Neural progenitor cell (in vitro differentiated cells): ENCODE measurements at regions not wholly inside any gene's neighbourhood (a gene's known extent, or its start where the extent isn't known, plus 50 kb on each side); places are given as distances from the start of the nearest gene placed in this dataset.

ENCODE experiments used
- DNase-seq: peaks from one replicate; pipeline ENCODE4 v3.0.0-alpha.2; 2016; ENCODE audit warnings: low spot score
- H2AFZ ChIP-seq: fragments of 200-600 bp; sonication (generic); replicated peaks from 2 replicates; pipeline ENCODE4 v1.6.1; 2016; ENCODE audit warnings: antibody characterized with exemption
- H3F3A ChIP-seq: fragments of 200-600 bp; sonication (generic); 2 replicates; pipeline ENCODE4 v1.6.1; 2016; ENCODE audit warnings: antibody characterized with exemption, low read depth
- H3K27ac ChIP-seq: fragments of 200-600 bp; sonication (generic); 2 replicates; pipeline ENCODE4 v1.5.1; 2016; ENCODE audit warnings: mild to moderate bottlenecking
- H3K27me3 ChIP-seq: fragments of 200-600 bp; sonication (generic); 2 replicates; pipeline ENCODE4 v1.6.1; 2016; ENCODE audit warnings: mild to moderate bottlenecking, moderate library complexity
- H3K36me3 ChIP-seq: fragments of 200-600 bp; sonication (generic); 2 replicates; pipeline ENCODE4 v1.5.1; 2016
- H3K4me1 ChIP-seq: fragments of 200-600 bp; sonication (generic); 2 replicates; pipeline ENCODE4 v1.6.1; 2016; ENCODE audit warnings: mixed run types
- H3K4me2 ChIP-seq: fragments of 200-600 bp; sonication (generic); 2 replicates; pipeline ENCODE4 v1.6.1; 2016
- H3K4me3 ChIP-seq: fragments of 200-600 bp; sonication (generic); 2 replicates; pipeline ENCODE4 v1.5.1; 2016
- H3K79me2 ChIP-seq: fragments of 200-600 bp; sonication (generic); 2 replicates; pipeline ENCODE4 v1.6.1; 2016; ENCODE audit warnings: low read depth
- H3K9ac ChIP-seq: fragments of 200-600 bp; sonication (generic); 2 replicates; pipeline ENCODE4 v1.6.1; 2016
- H3K9me3 ChIP-seq: fragments of 200-600 bp; sonication (generic); 2 replicates; pipeline ENCODE4 v1.5.1; 2016; ENCODE audit warnings: low read depth
- H4K20me1 ChIP-seq: fragments of 200-600 bp; sonication (generic); 2 replicates; pipeline ENCODE4 v1.6.1; 2016; ENCODE audit warnings: low read depth
- H3K27ac Mint-ChIP-seq: 3 replicates; pipeline ENCODE4 v1.8.0; 2021; ENCODE audit warnings: mixed read lengths
- H3K27me3 Mint-ChIP-seq: 2 replicates; pipeline ENCODE4 v1.8.0; 2022; ENCODE audit warnings: low read depth, mild to moderate bottlenecking, inconsistent platforms, moderate library complexity, mixed read lengths; ENCODE audit not compliant: insufficient read depth
- H3K36me3 Mint-ChIP-seq: 3 replicates; pipeline ENCODE4 v1.8.0; 2021; ENCODE audit warnings: mixed read lengths
- H3K4me1 Mint-ChIP-seq: 3 replicates; pipeline ENCODE4 v1.8.0; 2021; ENCODE audit warnings: mixed read lengths
- H3K4me3 Mint-ChIP-seq: 3 replicates; pipeline ENCODE4 v1.8.0; 2021; ENCODE audit warnings: mild to moderate bottlenecking, moderate library complexity, mixed read lengths
- H3K9me3 Mint-ChIP-seq: 3 replicates; pipeline ENCODE4 v1.8.0; 2020; ENCODE audit warnings: mixed read lengths
- CTCF ChIP-seq: fragments of 200-600 bp; sonication (generic); IDR thresholded peaks from 2 replicates; pipeline ENCODE4 v1.5.1; 2017; ENCODE audit warnings: antibody characterized with exemption, mild to moderate bottlenecking
- EZH2 ChIP-seq: fragments of 200-600 bp; sonication (generic); IDR thresholded peaks from 2 replicates; pipeline ENCODE4 v1.6.1; 2017; ENCODE audit warnings: antibody characterized with exemption, mild to moderate bottlenecking, moderate library complexity
- EZH2phosphoT487 ChIP-seq: fragments of 200-600 bp; sonication (generic); IDR thresholded peaks from 2 replicates; pipeline ENCODE4 v1.6.1; 2017; ENCODE audit warnings: antibody characterized with exemption

- Histone ChIP-seq H3K9me3 (no peaks in the 10 kb centered on the region), H3K36me3 (no peaks in the 10 kb centered on the region), H3K4me1 (no peaks in the 10 kb centered on the region), H2AFZ (no peak overlapping the region), H3K79me2 (no peaks in the 10 kb centered on the region), H3K4me2 (no peak overlapping the region), H3K4me3 (no peak overlapping the region), H3K27ac (no peak overlapping the region), H3K27me3 (no peaks in the 10 kb centered on the region), H3F3A (no peaks in the 10 kb centered on the region), H3K9ac (no peak overlapping the region), H4K20me1 (no peaks in the 10 kb centered on the region)
- no peaks in the 10 kb centered on the region for H3K9me3 Mint-ChIP-seq
- H3K4me3 Mint-ChIP-seq: no peak overlapping the region
- no peaks in the 10 kb centered on the region for H3K36me3 Mint-ChIP-seq
- DNase-seq: no peak
- H3K27me3 Mint-ChIP-seq: peaks cover 3% of the 10 kb centered on the region
- H3K4me1 Mint-ChIP-seq: no peaks in the 10 kb centered on the region
- H3K27ac Mint-ChIP-seq: no peak overlapping the region
- no peak for TF ChIP-seq EZH2
- TF ChIP-seq CTCF: no peak
- no peak for TF ChIP-seq EZH2phosphoT487
These were observed 88.2 kb upstream of the LMCD1 start for GRCh38 chr3:8413337-8413926.

GRCh38 chr3:8416965-8417364 lies 84.7 kb upstream of the LMCD1 start:
- H4K20me1 ChIP-seq: no peaks in the 10 kb centered on the region

GRCh38 chr3:8420612-8421011 lies 81.0 kb upstream of the LMCD1 start:
- no peaks in the 10 kb centered on the region for H3K36me3 ChIP-seq
- no peak overlapping the region for H3K4me2 ChIP-seq
- no peak overlapping the region for H3K9ac ChIP-seq
- TF ChIP-seq EZH2phosphoT487: no peak
- TF ChIP-seq EZH2: no peak
- TF ChIP-seq CTCF: no peak
- Mint-ChIP-seq H3K9me3 (peaks cover 3% of the 10 kb centered on the region), H3K27ac (no peak overlapping the region), H3K27me3 (peaks cover 8% of the 10 kb centered on the region), H3K4me3 (no peak overlapping the region), H3K36me3 (no peaks in the 10 kb centered on the region), H3K4me1 (no peaks in the 10 kb centered on the region)
- H3K4me3 ChIP-seq: no peak overlapping the region
- no peaks in the 10 kb centered on the region for H3K4me1 ChIP-seq
- no peaks in the 10 kb centered on the region for H3K79me2 ChIP-seq
- no peaks in the 10 kb centered on the region for H3K9me3 ChIP-seq
- no peak overlapping the region for H2AFZ ChIP-seq
- H3F3A ChIP-seq: no peaks in the 10 kb centered on the region
- DNase-seq: no peak
- H4K20me1 ChIP-seq: no peaks in the 10 kb centered on the region
- no peak overlapping the region for H3K27ac ChIP-seq
- H3K27me3 ChIP-seq: no peaks in the 10 kb centered on the region

More at GRCh38 chr3:8416965-8417364, 84.7 kb upstream of the LMCD1 start:
- H3K9me3 Mint-ChIP-seq: no peaks in the 10 kb centered on the region
- no peak overlapping the region for H3K4me3 Mint-ChIP-seq
- DNase-seq: no peak
- Histone ChIP-seq H3K36me3 (no peaks in the 10 kb centered on the region), H3K4me3 (no peak overlapping the region), H3F3A (no peaks in the 10 kb centered on the region), H2AFZ (no peak overlapping the region), H3K4me1 (no peaks in the 10 kb centered on the region), H3K27me3 (no peaks in the 10 kb centered on the region), H3K27ac (no peak overlapping the region), H3K4me2 (no peak overlapping the region), H3K9me3 (no peaks in the 10 kb centered on the region), H3K9ac (no peak overlapping the region), H3K79me2 (no peaks in the 10 kb centered on the region)
- H3K4me1 Mint-ChIP-seq: no peaks in the 10 kb centered on the region
- no peak overlapping the region for H3K27ac Mint-ChIP-seq
- H3K27me3 Mint-ChIP-seq: peaks cover 5% of the 10 kb centered on the region
- TF ChIP-seq EZH2phosphoT487 (no peak), CTCF (no peak), EZH2 (no peak)
- no peaks in the 10 kb centered on the region for H3K36me3 Mint-ChIP-seq
